Ascending aorta (tissue), 2 donors: ENCODE measurements at regions not wholly inside any gene's neighbourhood (a gene's known extent, or its start where the extent isn't known, plus 50 kb on each side); places are given as distances from the start of the nearest gene placed in this dataset.
"Not testable (repeated sequence)": the region's sequence is repeated elsewhere in the genome, so short reads cannot be mapped to it uniquely, and the experiment has no call there.

Experiments
- DNase-seq, 2 donors: peaks; one replicate each; pipeline ENCODE4 v3.0.0-alpha.2; 2019; ENCODE audit warnings: low spot score in 2 of 2
- H3K27ac ChIP-seq, 2 donors: fragments of 200-600 bp; sonication (generic); one replicate each; pipeline ENCODE4 v1.5.1; 2016 to 2017; ENCODE audit warnings: mild to moderate bottlenecking in 1 of 2
- H3K27me3 ChIP-seq: fragments of 200-600 bp; sonication (generic); one replicate; pipeline ENCODE4 v1.5.1; 2017
- H3K36me3 ChIP-seq, 2 donors: fragments of 200-600 bp; sonication (generic); one replicate each; pipeline ENCODE4 v1.5.1; 2016
- H3K4me1 ChIP-seq, 2 donors: fragments of 200-600 bp; sonication (generic); one replicate each; pipeline ENCODE4 v1.5.1; 2016 to 2017; ENCODE audit warnings: mild to moderate bottlenecking in 1 of 2
- H3K4me3 ChIP-seq, 2 donors: fragments of 200-600 bp; sonication (generic); one replicate each; pipeline ENCODE4 v1.5.1; 2016 to 2017; ENCODE audit warnings: mild to moderate bottlenecking in 1 of 2
- H3K9me3 ChIP-seq, 2 donors: fragments of 200-600 bp; sonication (generic); one replicate each; pipeline ENCODE4 v1.5.1; 2016
- CTCF ChIP-seq, 3 experiments: fragments of 200-600 bp in 2 of 3; fragments of 450-650 bp in 1 of 3; sonication (generic) in 2 of 3; IDR thresholded peaks; one replicate each; pipeline ENCODE4 v1.5.1; 2016 to 2019; ENCODE audit warnings: antibody characterized with exemption in 3 of 3, mild to moderate bottlenecking in 1 of 3, moderate library complexity in 1 of 3
- intact Hi-C: fragments of 100-400 bp; cut with DNase I; formaldehyde crosslinking; loops from one replicate; pipeline ENCODE4 v1.15.1; 2023

- intact Hi-C loops, result no loop called here
- H3K9me3 ChIP-seq, result no peaks in the 10 kb centered on the region
- H3K27ac ChIP-seq, result no peak overlapping the region
- peak; percentile 11 to 62 (median 36) for TF ChIP-seq CTCF (IDR thresholded peaks at IDR 0.05)
- no peaks in the 10 kb centered on the region for H3K27me3 ChIP-seq
- no peaks in the 10 kb centered on the region for H3K4me1 ChIP-seq
- peak in 1 of 2 donors; percentile 64 for DNase-seq
- H3K36me3 ChIP-seq, result no peaks in the 10 kb centered on the region
- no peak overlapping the region for H3K4me3 ChIP-seq
Measured at GRCh38 chr4:127400731-127401346, 231.9 kb upstream of the INTU start.

GRCh38 chr4:127403471-127404084, 229.2 kb upstream of the INTU start:
- Histone ChIP-seq H3K36me3 (no peaks in the 10 kb centered on the region), H3K27ac (no peak overlapping the region), H3K4me1 (no peaks in the 10 kb centered on the region), H3K9me3 (peaks cover 0 to 5% of the 10 kb centered on the region in 2 donors), H3K4me3 (no peak overlapping the region), H3K27me3 (no peaks in the 10 kb centered on the region)
- no peak for TF ChIP-seq CTCF (IDR thresholded peaks at IDR 0.05)
- intact Hi-C loops, result no loop called here
- no peak for DNase-seq

DNA sequence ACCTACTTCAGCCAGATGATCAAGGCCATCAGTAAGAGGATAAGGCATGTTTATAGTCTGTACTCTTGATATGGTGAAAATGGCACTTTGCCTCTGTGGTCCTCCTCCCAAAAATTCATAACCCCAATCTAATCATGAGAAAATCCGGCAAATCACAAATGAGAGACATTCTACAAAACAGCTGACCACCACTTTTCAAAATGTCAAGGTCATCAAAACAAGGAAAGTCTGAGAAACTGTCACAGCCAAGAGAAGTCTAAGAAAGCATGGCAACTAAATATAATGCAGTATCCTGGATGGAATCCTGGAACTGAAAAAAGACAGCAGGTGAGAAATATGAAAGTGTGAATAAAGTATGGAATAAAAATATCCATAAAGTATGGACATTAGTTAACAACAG, 226.6 kb upstream of the INTU start:
- Histone ChIP-seq H3K4me1 (no peaks in the 10 kb centered on the region), H3K27ac (no peak overlapping the region), H3K9me3 (peaks cover 0 to 5% of the 10 kb centered on the region in 2 donors), H3K36me3 (no peaks in the 10 kb centered on the region), H3K4me3 (no peak overlapping the region), H3K27me3 (no peaks in the 10 kb centered on the region)
- no peak for TF ChIP-seq CTCF (IDR thresholded peaks at IDR 0.05)
- DNase-seq, result no peak
- intact Hi-C loops, result no loop called here

GRCh38 chr4:127407572-127407971, 225.2 kb upstream of the INTU start:
- H3K36me3 ChIP-seq, H3K27ac ChIP-seq, H3K9me3 ChIP-seq, H3K27me3 ChIP-seq, H3K4me1 ChIP-seq, DNase-seq, H3K4me3 ChIP-seq, intact Hi-C loops: not testable (repeated sequence)

DNA sequence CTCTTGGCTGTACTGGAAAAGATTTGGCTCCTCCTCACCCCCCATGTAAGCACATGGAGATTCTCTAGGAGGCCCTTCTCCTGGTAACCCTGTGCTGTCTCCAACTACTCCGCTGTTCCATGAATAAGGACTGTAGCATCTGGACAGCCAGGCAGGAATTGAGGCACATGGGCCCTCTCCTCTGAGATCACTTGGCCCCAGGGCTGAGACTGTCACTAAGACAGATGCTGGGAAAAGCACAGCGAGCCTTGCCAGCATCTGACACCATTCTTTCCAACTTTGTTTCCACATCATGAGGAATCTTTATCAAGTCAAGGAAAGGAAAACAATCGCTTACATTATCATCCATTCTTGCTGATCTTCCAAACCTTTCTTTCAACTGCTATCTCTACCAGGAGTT, 222.6 kb upstream of the INTU start:
- intact Hi-C loops, result no loop called here
- Histone ChIP-seq H3K36me3 (no peaks in the 10 kb centered on the region), H3K4me1 (no peaks in the 10 kb centered on the region), H3K27ac (no peak overlapping the region), H3K4me3 (no peak overlapping the region), H3K9me3 (peaks cover 0 to 5% of the 10 kb centered on the region in 2 donors), H3K27me3 (no peaks in the 10 kb centered on the region)
- no peak for TF ChIP-seq CTCF (IDR thresholded peaks at IDR 0.05)
- peak in 1 of 2 donors; percentile 71 for DNase-seq

DNA sequence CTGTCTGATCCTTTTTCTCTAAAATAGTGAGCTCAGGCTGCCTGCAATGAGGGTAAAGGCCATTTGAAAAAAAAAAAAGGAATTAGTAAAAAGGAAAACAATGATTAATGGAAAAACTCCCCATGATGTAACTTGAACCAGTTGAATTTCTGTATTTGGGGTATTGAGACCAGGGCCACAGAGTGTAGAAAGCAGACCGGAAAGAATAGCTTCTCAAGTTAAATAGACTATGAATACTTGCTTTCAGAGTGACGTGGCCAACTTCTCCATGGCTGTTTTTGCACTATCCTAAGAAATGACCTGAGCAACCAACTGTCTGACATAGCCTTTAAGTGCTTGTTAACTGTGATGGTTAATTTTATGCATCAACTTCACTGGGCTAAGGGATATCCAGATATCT, 222.1 kb upstream of the INTU start:
- Histone ChIP-seq H3K9me3 (peaks cover 0 to 5% of the 10 kb centered on the region in 2 donors), H3K4me1 (no peaks in the 10 kb centered on the region), H3K4me3 (no peak overlapping the region), H3K27me3 (no peaks in the 10 kb centered on the region), H3K27ac (no peak overlapping the region), H3K36me3 (no peaks in the 10 kb centered on the region)
- no peak for TF ChIP-seq CTCF (IDR thresholded peaks at IDR 0.05)
- DNase-seq, result no peak
- intact Hi-C loops, result no loop called here
